Ectodermal cell (in vitro differentiated cells): ENCODE measurements at regions not wholly inside any gene's neighbourhood (a gene's known extent, or its start where the extent isn't known, plus 50 kb on each side); places are given as distances from the start of the nearest gene placed in this dataset.

Experiments
- H3K27ac ChIP-seq: 2 replicates; pipeline ENCODE4 v1.7.0; 2013; ENCODE audit warnings: mild to moderate bottlenecking, low read depth, low read length; ENCODE audit not compliant: insufficient read depth, poor library complexity, severe bottlenecking
- H3K27me3 ChIP-seq: 2 replicates; pipeline ENCODE4 v1.7.0; 2013; ENCODE audit warnings: mild to moderate bottlenecking, low read length; ENCODE audit not compliant: insufficient read depth, control insufficient read depth, poor library complexity, severe bottlenecking
- H3K36me3 ChIP-seq: one replicate; pipeline ENCODE4 v1.7.0; 2013; ENCODE audit warnings: low read length; ENCODE audit not compliant: control insufficient read depth, insufficient read depth
- H3K4me1 ChIP-seq: one replicate; pipeline ENCODE4 v1.7.0; 2013; ENCODE audit warnings: low read length; ENCODE audit not compliant: control insufficient read depth, insufficient read depth
- H3K4me3 ChIP-seq: 2 replicates; pipeline ENCODE4 v1.7.0; 2013; ENCODE audit warnings: low read depth, low read length, control low read depth; ENCODE audit not compliant: insufficient read depth
- H3K9me3 ChIP-seq: 2 replicates; pipeline ENCODE4 v1.7.0; 2013; ENCODE audit warnings: mild to moderate bottlenecking, low read length, moderate library complexity; ENCODE audit not compliant: control insufficient read depth
- WGBS, 2 experiments: methylation state at CpG; one replicate each; pipeline ENCODE4 v1.1.7; 2013; ENCODE audit warnings: missing lambda C conversion rate in 2 of 2; 5-methylcytosine and 5-hydroxymethylcytosine counted together

DNA sequence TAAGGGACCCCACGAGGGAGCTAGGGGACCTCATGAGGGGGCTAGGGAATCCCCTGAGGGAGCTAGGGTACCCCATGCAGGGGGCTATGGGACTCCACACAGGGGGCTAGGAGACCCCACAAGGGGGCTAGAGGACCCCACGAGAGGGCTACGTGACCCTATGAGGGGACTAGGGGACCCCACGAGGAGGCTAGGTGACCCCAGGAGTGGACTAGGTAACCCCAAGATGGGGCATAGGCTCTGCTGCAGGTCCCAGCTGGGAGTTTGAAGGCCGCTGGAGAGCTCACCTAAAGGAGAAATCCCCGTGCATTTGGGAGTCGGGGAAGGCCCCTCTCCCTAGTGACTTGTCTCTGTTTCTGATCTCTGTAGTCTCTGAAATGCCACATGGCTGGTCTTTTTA is 50.0 kb upstream of the DMRTB1 start:
- Histone ChIP-seq H3K27me3 (no peaks in the 10 kb centered on the region), H3K4me3 (no peak overlapping the region), H3K4me1 (peaks cover 3% of the 10 kb centered on the region), H3K9me3 (no peaks in the 10 kb centered on the region), H3K36me3 (no peaks in the 10 kb centered on the region), H3K27ac (no peak overlapping the region)
- WGBS, 2 experiments = 91 to 94% methylated on average over 7 of the region's 7 CpGs
